SK-N-SH treated with all-trans-retinoic acid at 6 μM for 48 hours (cell line): ENCODE measurements at regions not wholly inside any gene's neighbourhood (a gene's known extent, or its start where the extent isn't known, plus 50 kb on each side); places are given as distances from the start of the nearest gene placed in this dataset.

Experiments used
- ATAC-seq: fragments of 200-7000 bp; cut with Tn5 transposase; 3 replicates; pipeline ENCODE4 v1.9.1; 2020; ENCODE audit warnings: mild to moderate bottlenecking, moderate library complexity
- ARNTL ChIP-seq: fragments of 450-650 bp; formaldehyde crosslinking; IDR thresholded peaks from 2 replicates; pipeline ENCODE4 v1.5.0; 2020; ENCODE audit warnings: low read depth, mild to moderate bottlenecking, moderate library complexity, borderline replicate concordance
- BACH2 ChIP-seq: fragments of 250-450 bp; sonication (Bioruptor Pico); IDR thresholded peaks from 2 replicates; pipeline ENCODE4 v1.9.0; 2021; ENCODE audit warnings: mild to moderate bottlenecking, borderline replicate concordance
- CSDC2 ChIP-seq: fragments of 250-450 bp; sonication (Bioruptor Pico); IDR thresholded peaks from 2 replicates; pipeline ENCODE4 v1.5.0; 2020; ENCODE audit warnings: mild to moderate bottlenecking, moderate library complexity
- ESRRG ChIP-seq: fragments of 250-450 bp; sonication (Bioruptor Pico); IDR thresholded peaks from 2 replicates; pipeline ENCODE4 v1.6.1; 2021; ENCODE audit warnings: mild to moderate bottlenecking
- GLIS3 ChIP-seq: fragments of 250-450 bp; sonication (Bioruptor Pico); IDR thresholded peaks from 2 replicates; pipeline ENCODE4 v1.5.0; 2020; ENCODE audit warnings: mild to moderate bottlenecking, moderate library complexity
- PPARA ChIP-seq: fragments of 250-450 bp; sonication (Bioruptor Pico); IDR thresholded peaks from 2 replicates; pipeline ENCODE4 v1.5.0; 2020; ENCODE audit warnings: mild to moderate bottlenecking, borderline replicate concordance
- RARB ChIP-seq: fragments of 250-450 bp; sonication (Bioruptor Pico); IDR thresholded peaks from 2 replicates; pipeline ENCODE4 v1.8.0; 2021; ENCODE audit warnings: mild to moderate bottlenecking, moderate library complexity
- SNAI2 ChIP-seq: fragments of 250-450 bp; sonication (Bioruptor Pico); IDR thresholded peaks from 2 replicates; pipeline ENCODE4 v1.5.0; 2020; ENCODE audit warnings: mild to moderate bottlenecking, moderate library complexity
- TCF4 ChIP-seq: fragments of 250-450 bp; sonication (Bioruptor Pico); IDR thresholded peaks from 2 replicates; pipeline ENCODE4 v1.8.0; 2021; ENCODE audit warnings: mild to moderate bottlenecking, moderate library complexity, borderline replicate concordance
- TOX ChIP-seq: fragments of 250-450 bp; sonication (Bioruptor Pico); IDR thresholded peaks from 2 replicates; pipeline ENCODE4 v1.8.0; 2021; ENCODE audit warnings: mild to moderate bottlenecking, moderate library complexity, borderline replicate concordance
- ZC3H10 ChIP-seq: fragments of 250-450 bp; sonication (Bioruptor Pico); IDR thresholded peaks from 2 replicates; pipeline ENCODE4 v1.5.1; 2021; ENCODE audit warnings: mild to moderate bottlenecking, moderate library complexity
- ZFP30 ChIP-seq: fragments of 450-650 bp; formaldehyde crosslinking; IDR thresholded peaks from 2 replicates; pipeline ENCODE4 v1.5.0; 2022; ENCODE audit warnings: mild to moderate bottlenecking, moderate library complexity
- ZNF565 ChIP-seq: fragments of 450-650 bp; formaldehyde crosslinking; conservative IDR thresholded peaks from 2 replicates; pipeline ENCODE4 v1.5.0; 2020; ENCODE audit warnings: low read depth, mild to moderate bottlenecking, moderate library complexity
- ZNF70 ChIP-seq: fragments of 450-650 bp; formaldehyde crosslinking; IDR thresholded peaks from 2 replicates; pipeline ENCODE4 v1.5.0; 2020; ENCODE audit warnings: mild to moderate bottlenecking, moderate library complexity
- TF ChIP-seq, protein P1 (sequence below): fragments of 250-450 bp; sonication (Bioruptor Pico); IDR thresholded peaks from 2 replicates; pipeline ENCODE4 v1.8.0; 2020; ENCODE audit warnings: mild to moderate bottlenecking, moderate library complexity, borderline replicate concordance
- TF ChIP-seq, protein P2 (sequence below): fragments of 250-450 bp; sonication (Bioruptor Pico); IDR thresholded peaks from 2 replicates; pipeline ENCODE4 v1.5.0; 2020; ENCODE audit warnings: mild to moderate bottlenecking, moderate library complexity
- TF ChIP-seq, protein P3 (sequence below): fragments of 250-450 bp; sonication (Bioruptor Pico); IDR thresholded peaks from 2 replicates; pipeline ENCODE4 v1.5.1; 2021; ENCODE audit warnings: mild to moderate bottlenecking, moderate library complexity
- TF ChIP-seq, protein P4 (sequence below): fragments of 250-450 bp; sonication (Bioruptor Pico); IDR thresholded peaks from 2 replicates; pipeline ENCODE4 v1.5.1; 2020; ENCODE audit warnings: low read depth, mild to moderate bottlenecking, moderate library complexity
- TF ChIP-seq, protein P5 (sequence below): fragments of 250-450 bp; sonication (Bioruptor Pico); IDR thresholded peaks from 2 replicates; pipeline ENCODE4 v1.8.0; 2021; ENCODE audit warnings: low read depth, mild to moderate bottlenecking, moderate library complexity, borderline replicate concordance

DNA sequence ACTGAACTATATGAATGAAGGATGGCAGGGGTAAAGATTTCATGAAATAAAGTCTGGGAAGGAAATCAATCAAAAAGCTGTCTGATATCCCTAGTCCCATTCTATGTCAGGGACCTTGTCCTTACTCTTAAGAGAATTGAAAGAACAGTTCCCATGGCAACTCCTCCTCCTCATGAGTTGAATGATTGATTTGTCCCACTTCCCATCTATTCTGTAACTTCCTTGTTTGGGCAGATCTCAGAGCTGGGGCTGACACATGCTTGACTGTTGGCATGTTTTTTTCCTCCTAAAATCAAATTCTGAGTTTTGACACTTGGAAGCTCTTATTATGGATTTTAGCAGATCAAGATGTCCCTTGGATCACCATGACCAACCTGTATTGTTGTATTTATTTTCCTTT lies 1138.6 kb upstream of the CDH8 start (continued):
- TF ChIP-seq TCF4 (CRISPR knock-in tag) (no peak), BACH2 (CRISPR knock-in tag) (no peak), ZFP30 (no peak), PPARA (CRISPR knock-in tag) (no peak), ARNTL (CRISPR knock-in tag) (no peak)
- TF ChIP-seq, protein P1, sequence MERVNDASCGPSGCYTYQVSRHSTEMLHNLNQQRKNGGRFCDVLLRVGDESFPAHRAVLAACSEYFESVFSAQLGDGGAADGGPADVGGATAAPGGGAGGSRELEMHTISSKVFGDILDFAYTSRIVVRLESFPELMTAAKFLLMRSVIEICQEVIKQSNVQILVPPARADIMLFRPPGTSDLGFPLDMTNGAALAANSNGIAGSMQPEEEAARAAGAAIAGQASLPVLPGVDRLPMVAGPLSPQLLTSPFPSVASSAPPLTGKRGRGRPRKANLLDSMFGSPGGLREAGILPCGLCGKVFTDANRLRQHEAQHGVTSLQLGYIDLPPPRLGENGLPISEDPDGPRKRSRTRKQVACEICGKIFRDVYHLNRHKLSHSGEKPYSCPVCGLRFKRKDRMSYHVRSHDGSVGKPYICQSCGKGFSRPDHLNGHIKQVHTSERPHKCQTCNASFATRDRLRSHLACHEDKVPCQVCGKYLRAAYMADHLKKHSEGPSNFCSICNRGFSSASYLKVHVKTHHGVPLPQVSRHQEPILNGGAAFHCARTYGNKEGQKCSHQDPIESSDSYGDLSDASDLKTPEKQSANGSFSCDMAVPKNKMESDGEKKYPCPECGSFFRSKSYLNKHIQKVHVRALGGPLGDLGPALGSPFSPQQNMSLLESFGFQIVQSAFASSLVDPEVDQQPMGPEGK (CRISPR knock-in tag) = no peak
- TF ChIP-seq, all 23 proteins: peak for 0

DNA sequence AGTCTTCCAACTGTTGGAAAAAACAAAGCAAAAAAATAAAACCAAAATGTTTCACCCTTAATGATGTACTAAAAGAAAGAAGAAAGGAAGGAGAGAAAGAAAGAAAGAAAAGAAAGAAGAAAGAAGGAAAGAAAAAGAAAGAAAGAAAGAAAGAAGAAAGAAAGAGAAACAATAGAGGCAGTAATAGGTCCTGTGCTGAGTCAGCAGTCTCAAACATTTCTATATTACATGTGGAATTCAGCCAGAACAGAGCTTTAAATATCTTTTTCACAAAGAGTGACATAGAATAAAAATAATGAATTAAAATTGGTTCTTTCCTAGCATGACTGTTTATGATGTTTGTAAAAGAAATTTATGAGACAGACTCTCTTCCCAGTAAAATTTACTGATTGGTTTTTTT lies 1135.3 kb upstream of the CDH8 start:
- no peak for ATAC-seq
- TF ChIP-seq ARNTL (CRISPR knock-in tag) = no peak
- TF ChIP-seq SNAI2 = no peak
- no peak for TF ChIP-seq BACH2 (CRISPR knock-in tag)
- no peak for TF ChIP-seq ZNF70 (CRISPR knock-in tag)
- no peak for TF ChIP-seq RARB (CRISPR knock-in tag)
- TF ChIP-seq TCF4 (CRISPR knock-in tag) = no peak
- no peak for TF ChIP-seq ZNF565 (CRISPR knock-in tag)
- TF ChIP-seq ZC3H10 (CRISPR knock-in tag) = no peak
- TF ChIP-seq, protein P2, sequence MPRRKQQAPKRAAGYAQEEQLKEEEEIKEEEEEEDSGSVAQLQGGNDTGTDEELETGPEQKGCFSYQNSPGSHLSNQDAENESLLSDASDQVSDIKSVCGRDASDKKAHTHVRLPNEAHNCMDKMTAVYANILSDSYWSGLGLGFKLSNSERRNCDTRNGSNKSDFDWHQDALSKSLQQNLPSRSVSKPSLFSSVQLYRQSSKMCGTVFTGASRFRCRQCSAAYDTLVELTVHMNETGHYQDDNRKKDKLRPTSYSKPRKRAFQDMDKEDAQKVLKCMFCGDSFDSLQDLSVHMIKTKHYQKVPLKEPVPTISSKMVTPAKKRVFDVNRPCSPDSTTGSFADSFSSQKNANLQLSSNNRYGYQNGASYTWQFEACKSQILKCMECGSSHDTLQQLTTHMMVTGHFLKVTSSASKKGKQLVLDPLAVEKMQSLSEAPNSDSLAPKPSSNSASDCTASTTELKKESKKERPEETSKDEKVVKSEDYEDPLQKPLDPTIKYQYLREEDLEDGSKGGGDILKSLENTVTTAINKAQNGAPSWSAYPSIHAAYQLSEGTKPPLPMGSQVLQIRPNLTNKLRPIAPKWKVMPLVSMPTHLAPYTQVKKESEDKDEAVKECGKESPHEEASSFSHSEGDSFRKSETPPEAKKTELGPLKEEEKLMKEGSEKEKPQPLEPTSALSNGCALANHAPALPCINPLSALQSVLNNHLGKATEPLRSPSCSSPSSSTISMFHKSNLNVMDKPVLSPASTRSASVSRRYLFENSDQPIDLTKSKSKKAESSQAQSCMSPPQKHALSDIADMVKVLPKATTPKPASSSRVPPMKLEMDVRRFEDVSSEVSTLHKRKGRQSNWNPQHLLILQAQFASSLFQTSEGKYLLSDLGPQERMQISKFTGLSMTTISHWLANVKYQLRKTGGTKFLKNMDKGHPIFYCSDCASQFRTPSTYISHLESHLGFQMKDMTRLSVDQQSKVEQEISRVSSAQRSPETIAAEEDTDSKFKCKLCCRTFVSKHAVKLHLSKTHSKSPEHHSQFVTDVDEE = no peak
- TF ChIP-seq, protein P3, sequence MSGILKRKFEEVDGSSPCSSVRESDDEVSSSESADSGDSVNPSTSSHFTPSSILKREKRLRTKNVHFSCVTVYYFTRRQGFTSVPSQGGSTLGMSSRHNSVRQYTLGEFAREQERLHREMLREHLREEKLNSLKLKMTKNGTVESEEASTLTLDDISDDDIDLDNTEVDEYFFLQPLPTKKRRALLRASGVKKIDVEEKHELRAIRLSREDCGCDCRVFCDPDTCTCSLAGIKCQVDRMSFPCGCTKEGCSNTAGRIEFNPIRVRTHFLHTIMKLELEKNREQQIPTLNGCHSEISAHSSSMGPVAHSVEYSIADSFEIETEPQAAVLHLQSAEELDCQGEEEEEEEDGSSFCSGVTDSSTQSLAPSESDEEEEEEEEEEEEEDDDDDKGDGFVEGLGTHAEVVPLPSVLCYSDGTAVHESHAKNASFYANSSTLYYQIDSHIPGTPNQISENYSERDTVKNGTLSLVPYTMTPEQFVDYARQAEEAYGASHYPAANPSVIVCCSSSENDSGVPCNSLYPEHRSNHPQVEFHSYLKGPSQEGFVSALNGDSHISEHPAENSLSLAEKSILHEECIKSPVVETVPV (CRISPR knock-in tag) = no peak
- no peak for TF ChIP-seq TOX (CRISPR knock-in tag)
- no peak for TF ChIP-seq GLIS3 (CRISPR knock-in tag)
- TF ChIP-seq, protein P4, sequence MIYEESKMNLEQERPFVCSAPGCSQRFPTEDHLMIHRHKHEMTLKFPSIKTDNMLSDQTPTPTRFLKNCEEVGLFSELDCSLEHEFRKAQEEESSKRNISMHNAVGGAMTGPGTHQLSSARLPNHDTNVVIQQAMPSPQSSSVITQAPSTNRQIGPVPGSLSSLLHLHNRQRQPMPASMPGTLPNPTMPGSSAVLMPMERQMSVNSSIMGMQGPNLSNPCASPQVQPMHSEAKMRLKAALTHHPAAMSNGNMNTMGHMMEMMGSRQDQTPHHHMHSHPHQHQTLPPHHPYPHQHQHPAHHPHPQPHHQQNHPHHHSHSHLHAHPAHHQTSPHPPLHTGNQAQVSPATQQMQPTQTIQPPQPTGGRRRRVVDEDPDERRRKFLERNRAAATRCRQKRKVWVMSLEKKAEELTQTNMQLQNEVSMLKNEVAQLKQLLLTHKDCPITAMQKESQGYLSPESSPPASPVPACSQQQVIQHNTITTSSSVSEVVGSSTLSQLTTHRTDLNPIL (CRISPR knock-in tag) = no peak
- TF ChIP-seq, protein P1 (CRISPR knock-in tag) = no peak
- TF ChIP-seq, protein P5, sequence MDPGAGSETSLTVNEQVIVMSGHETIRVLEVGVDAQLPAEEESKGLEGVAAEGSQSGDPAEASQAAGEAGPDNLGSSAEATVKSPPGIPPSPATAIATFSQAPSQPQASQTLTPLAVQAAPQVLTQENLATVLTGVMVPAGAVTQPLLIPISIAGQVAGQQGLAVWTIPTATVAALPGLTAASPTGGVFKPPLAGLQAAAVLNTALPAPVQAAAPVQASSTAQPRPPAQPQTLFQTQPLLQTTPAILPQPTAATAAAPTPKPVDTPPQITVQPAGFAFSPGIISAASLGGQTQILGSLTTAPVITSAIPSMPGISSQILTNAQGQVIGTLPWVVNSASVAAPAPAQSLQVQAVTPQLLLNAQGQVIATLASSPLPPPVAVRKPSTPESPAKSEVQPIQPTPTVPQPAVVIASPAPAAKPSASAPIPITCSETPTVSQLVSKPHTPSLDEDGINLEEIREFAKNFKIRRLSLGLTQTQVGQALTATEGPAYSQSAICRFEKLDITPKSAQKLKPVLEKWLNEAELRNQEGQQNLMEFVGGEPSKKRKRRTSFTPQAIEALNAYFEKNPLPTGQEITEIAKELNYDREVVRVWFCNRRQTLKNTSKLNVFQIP = no peak

DNA sequence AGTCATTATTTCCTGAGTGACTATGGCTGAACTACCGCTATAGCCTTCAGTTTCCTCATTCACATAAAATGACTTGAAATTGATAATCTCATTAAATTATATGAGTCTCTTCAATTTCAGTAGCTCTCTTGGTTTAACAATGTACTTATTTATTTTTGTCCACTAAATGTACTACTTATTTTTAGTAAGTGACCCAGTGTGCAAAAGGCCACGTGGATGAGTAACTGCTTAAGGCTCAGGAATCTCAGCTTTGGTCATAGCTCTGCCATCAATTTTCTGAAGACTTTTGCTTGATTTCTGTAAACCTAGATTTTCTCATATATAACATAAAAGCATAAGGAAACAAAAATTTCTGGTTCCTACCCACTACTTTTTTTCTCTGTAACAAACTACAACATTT lies 1132.9 kb upstream of the CDH8 start:
- ATAC-seq = no peak
- no peak for TF ChIP-seq ZNF565 (CRISPR knock-in tag)
- TF ChIP-seq GLIS3 (CRISPR knock-in tag) = no peak
- TF ChIP-seq TCF4 (CRISPR knock-in tag) = no peak
- no peak for TF ChIP-seq ESRRG
- no peak for TF ChIP-seq SNAI2
- TF ChIP-seq, protein P4 (CRISPR knock-in tag) = no peak
- TF ChIP-seq CSDC2 (CRISPR knock-in tag) = no peak
- TF ChIP-seq, protein P2 = no peak
